PC-3 (cell line): ENCODE measurements at regions not wholly inside any gene's neighbourhood (a gene's known extent, or its start where the extent isn't known, plus 50 kb on each side); places are given as distances from the start of the nearest gene placed in this dataset.
A peak's percentile ranks its signal among the peaks of the same experiment; 100 is the strongest.

Experiments used
- ATAC-seq: fragments of 200-7000 bp; cut with Tn5 transposase; 2 replicates; pipeline ENCODE4 v1.9.1; 2020; ENCODE audit warnings: mild to moderate bottlenecking, moderate library complexity
- BruUV-seq: library from RNA; stranded (reverse); fragments of 400-500 nt; replicated peaks from 2 replicates; lab custom pipeline; 2021; lab: Mats Ljungman, UMichigan
- CTCF ChIA-PET: fragments of 300-600 bp; sonication (Branson Sonifier 250); formaldehyde crosslinking; loops from one replicate; lab custom pipeline; 2022; ENCODE audit warnings: antibody characterized with exemption; lab: Charles Lee
- POLR2A ChIA-PET: fragments of 300-600 bp; sonication (Branson Sonifier 250); formaldehyde crosslinking; loops from one replicate; lab custom pipeline; 2022; ENCODE audit warnings: antibody characterized with exemption; ENCODE audit not compliant: unreplicated experiment; lab: Charles Lee
- DNase-seq: peaks from one replicate; pipeline ENCODE4 v3.0.0-alpha.2; 2015
- H2AFZ ChIP-seq: fragments of 300-600 bp; sonication (generic); 2 replicates; pipeline ENCODE4 v1.6.0; 2016; ENCODE audit warnings: antibody characterized with exemption, low read length
- H3F3A ChIP-seq: fragments of 300-600 bp; sonication (generic); one replicate; pipeline ENCODE4 v1.6.0; 2017; ENCODE audit warnings: antibody characterized with exemption, low read length, control low read depth, mild to moderate bottlenecking; ENCODE audit not compliant: unreplicated experiment
- H3K27ac ChIP-seq: fragments of 300-600 bp; sonication (generic); 2 replicates; pipeline ENCODE4 v1.5.1; 2016; ENCODE audit warnings: mild to moderate bottlenecking, low read length
- H3K27me3 ChIP-seq: fragments of 300-600 bp; sonication (generic); 2 replicates; pipeline ENCODE4 v1.6.1; 2016; ENCODE audit warnings: low read length, mixed read lengths
- H3K36me3 ChIP-seq: fragments of 300-600 bp; sonication (generic); 2 replicates; pipeline ENCODE4 v1.6.1; 2016; ENCODE audit warnings: low read depth, mixed run types, low read length, mixed read lengths
- H3K4me1 ChIP-seq: fragments of 300-600 bp; sonication (generic); 2 replicates; pipeline ENCODE4 v1.5.1; 2016; ENCODE audit warnings: low read length; ENCODE audit not compliant: insufficient read depth
- H3K4me2 ChIP-seq: fragments of 300-600 bp; sonication (generic); 2 replicates; pipeline ENCODE4 v1.6.0; 2016; ENCODE audit warnings: low read length
- H3K4me3 ChIP-seq: fragments of 300-600 bp; sonication (generic); 2 replicates; pipeline ENCODE4 v1.5.1; 2016; ENCODE audit warnings: mild to moderate bottlenecking, low read length, mixed read lengths
- H3K79me2 ChIP-seq: fragments of 300-600 bp; sonication (generic); 2 replicates; pipeline ENCODE4 v1.6.1; 2017; ENCODE audit warnings: low read length, mixed read lengths
- H3K9ac ChIP-seq: fragments of 300-600 bp; sonication (generic); 2 replicates; pipeline ENCODE4 v1.6.0; 2016; ENCODE audit warnings: mild to moderate bottlenecking, low read length
- H3K9me2 ChIP-seq: fragments of 300-600 bp; sonication (generic); replicated peaks from 2 replicates; pipeline ENCODE4 v1.6.1; 2016; ENCODE audit warnings: mixed run types, low read length, mixed read lengths
- H3K9me3 ChIP-seq: fragments of 300-600 bp; sonication (generic); 2 replicates; pipeline ENCODE4 v1.6.1; 2016; ENCODE audit warnings: low read length, mixed read lengths
- H4K20me1 ChIP-seq: fragments of 300-600 bp; sonication (generic); 2 replicates; pipeline ENCODE4 v1.6.1; 2016; ENCODE audit warnings: low read length, mixed read lengths
- EZH2 ChIP-seq: fragments of 300-600 bp; sonication (generic); IDR thresholded peaks from one replicate; pipeline ENCODE4 v1.6.1; 2017; ENCODE audit warnings: antibody characterized with exemption, mild to moderate bottlenecking, low read length; ENCODE audit not compliant: unreplicated experiment
- EZH2phosphoT487 ChIP-seq: fragments of 300-600 bp; sonication (generic); IDR thresholded peaks from 2 replicates; pipeline ENCODE4 v1.6.1; 2018; ENCODE audit warnings: mild to moderate bottlenecking, antibody characterized with exemption, low read length, borderline replicate concordance
- intact Hi-C: fragments of 100-400 bp; cut with micrococcal nuclease; formaldehyde crosslinking; loops from 2 replicates; pipeline ENCODE4 v1.9.0; 2023
- TF ChIP-seq, protein P1 (sequence below): fragments of 300-600 bp; sonication (generic); conservative IDR thresholded peaks from 2 replicates; pipeline ENCODE4 v1.5.1; 2017; ENCODE audit warnings: antibody characterized with exemption, low read depth, mild to moderate bottlenecking, low read length

DNA sequence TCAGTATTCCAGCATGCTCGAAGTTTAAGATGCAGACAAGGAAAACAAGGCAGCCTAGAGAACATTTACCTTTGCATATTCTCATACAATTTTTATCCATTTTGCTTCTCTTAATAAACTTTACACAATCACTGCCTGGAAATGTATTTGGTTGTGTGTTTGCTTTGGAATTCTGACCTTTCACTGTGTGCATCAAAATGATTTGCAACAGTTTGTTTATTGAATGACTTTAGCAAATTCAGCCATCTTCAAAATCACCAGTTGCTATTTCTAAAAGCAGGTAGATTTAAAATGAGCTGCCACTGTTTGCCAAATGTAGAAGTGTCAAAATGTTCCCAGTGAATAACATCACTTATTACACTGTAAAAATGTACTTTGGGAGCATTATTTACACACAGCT, 669.9 kb downstream of the SLC16A7 start:
- Histone ChIP-seq H3K9me2 (no peaks in the 10 kb centered on the region), H3K4me2 (peak overlapping the region; percentile 68), H3F3A (peaks cover 4% of the 10 kb centered on the region), H2AFZ (no peak overlapping the region), H3K27me3 (no peaks in the 10 kb centered on the region), H3K4me1 (peaks cover 48% of the 10 kb centered on the region), H3K4me3 (peak overlapping the region; percentile 19; the same call in 1 of the 2 replicates), H3K79me2 (no peaks in the 10 kb centered on the region), H4K20me1 (no peaks in the 10 kb centered on the region), H3K27ac (peak overlapping the region; percentile 84), H3K9me3 (no peaks in the 10 kb centered on the region), H3K36me3 (no peaks in the 10 kb centered on the region), H3K9ac (peak overlapping the region; percentile 30; the same call in 1 of the 2 replicates)
- intact Hi-C loops: loop anchor here (2.0 to 10.0 kb wide), 2 partner anchors 43 to 69 kb away; no protein-coding TSS in a partner anchor
- ChIA-PET CTCF (interaction anchor here (0.6 to 1.2 kb wide), 2 partner anchors 43 to 422 kb away, joined by 3 read pairs; no protein-coding TSS in a partner anchor), POLR2A (interaction anchor here (0.6 kb wide), 2 partner anchors 45 to 618 kb away, joined by 5 to 6 read pairs; no protein-coding TSS in a partner anchor)
- no peak for TF ChIP-seq EZH2
- TF ChIP-seq EZH2phosphoT487: no peak
- TF ChIP-seq, protein P1, sequence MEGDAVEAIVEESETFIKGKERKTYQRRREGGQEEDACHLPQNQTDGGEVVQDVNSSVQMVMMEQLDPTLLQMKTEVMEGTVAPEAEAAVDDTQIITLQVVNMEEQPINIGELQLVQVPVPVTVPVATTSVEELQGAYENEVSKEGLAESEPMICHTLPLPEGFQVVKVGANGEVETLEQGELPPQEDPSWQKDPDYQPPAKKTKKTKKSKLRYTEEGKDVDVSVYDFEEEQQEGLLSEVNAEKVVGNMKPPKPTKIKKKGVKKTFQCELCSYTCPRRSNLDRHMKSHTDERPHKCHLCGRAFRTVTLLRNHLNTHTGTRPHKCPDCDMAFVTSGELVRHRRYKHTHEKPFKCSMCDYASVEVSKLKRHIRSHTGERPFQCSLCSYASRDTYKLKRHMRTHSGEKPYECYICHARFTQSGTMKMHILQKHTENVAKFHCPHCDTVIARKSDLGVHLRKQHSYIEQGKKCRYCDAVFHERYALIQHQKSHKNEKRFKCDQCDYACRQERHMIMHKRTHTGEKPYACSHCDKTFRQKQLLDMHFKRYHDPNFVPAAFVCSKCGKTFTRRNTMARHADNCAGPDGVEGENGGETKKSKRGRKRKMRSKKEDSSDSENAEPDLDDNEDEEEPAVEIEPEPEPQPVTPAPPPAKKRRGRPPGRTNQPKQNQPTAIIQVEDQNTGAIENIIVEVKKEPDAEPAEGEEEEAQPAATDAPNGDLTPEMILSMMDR: no peak
- no TSS peak for BruUV-seq
- ATAC-seq: no peak
- peak; percentile 25 for DNase-seq

- BruUV-seq: no TSS peak
- H3K27me3 ChIP-seq: no peaks in the 10 kb centered on the region
- intact Hi-C loops: loop anchor here (2.0 to 10.0 kb wide), 2 partner anchors 42 to 68 kb away; no protein-coding TSS in a partner anchor
- peak overlapping the region; percentile 2; the same call in 1 of the 2 replicates for H3K9ac ChIP-seq
- H3F3A ChIP-seq: peaks cover 4% of the 10 kb centered on the region
- peak overlapping the region; percentile 84 for H3K27ac ChIP-seq
- ChIA-PET CTCF (interaction anchor here (0.6 to 1.2 kb wide), 2 partner anchors 42 to 423 kb away, joined by 3 read pairs; no protein-coding TSS in a partner anchor), POLR2A (interaction anchor here (0.6 kb wide), 2 partner anchors 45 to 617 kb away, joined by 5 to 6 read pairs; no protein-coding TSS in a partner anchor)
- no peaks in the 10 kb centered on the region for H4K20me1 ChIP-seq
- no peaks in the 10 kb centered on the region for H3K9me3 ChIP-seq
- no peaks in the 10 kb centered on the region for H3K36me3 ChIP-seq
- peak overlapping the region; percentile 22; the same call in 1 of the 2 replicates for H3K4me3 ChIP-seq
- no peak overlapping the region for H2AFZ ChIP-seq
- DNase-seq: peak; percentile 91
- TF ChIP-seq EZH2: no peak
- TF ChIP-seq, protein P1: no peak
- peak; percentile 99 for ATAC-seq
- H3K4me1 ChIP-seq: peaks cover 48% of the 10 kb centered on the region
- peak overlapping the region; percentile 68 for H3K4me2 ChIP-seq
- H3K9me2 ChIP-seq: no peaks in the 10 kb centered on the region
- no peaks in the 10 kb centered on the region for H3K79me2 ChIP-seq
These were observed 670.6 kb downstream of the SLC16A7 start for GRCh38 chr12:60266381-60266852.
